HEK293 (cell line): ENCODE measurements at regions not wholly inside any gene's neighbourhood (a gene's known extent, or its start where the extent isn't known, plus 50 kb on each side); places are given as distances from the start of the nearest gene placed in this dataset.

Source experiments
- CTCF ChIA-PET: fragments of 350-600 bp; formaldehyde crosslinking; extraction: SDS; loops from one replicate; lab custom pipeline; 2021; ENCODE audit warnings: antibody characterized with exemption; lab: Yijun Ruan, JAX
- POLR2A ChIA-PET: fragments of 300-600 bp; formaldehyde crosslinking; extraction: SDS; loops from one replicate; lab custom pipeline; 2020; ENCODE audit warnings: antibody characterized with exemption, inconsistent platforms; lab: Yijun Ruan, JAX
- H3K27ac ChIP-seq: fragments of 200-500 bp; sonication (Bioruptor generic); 2 replicates; pipeline ENCODE4 v1.5.1; 2014; ENCODE audit warnings: low read depth, low read length, control low read depth, inconsistent platforms; ENCODE audit errors: extremely low read depth
- H3K36me3 ChIP-seq, 2 experiments: fragments of 200-500 bp in 1 of 2; sonication (Bioruptor generic) in 1 of 2; 1 replicate in 1 of 2; 2 replicates in 1 of 2; pipeline ENCODE4 v1.5.1; 2014 to 2017; ENCODE audit warnings: inconsistent platforms in 2 of 2, low read length in 2 of 2; ENCODE audit not compliant: control insufficient read depth in 2 of 2, insufficient read depth in 1 of 2
- H3K4me1 ChIP-seq: fragments of 200-500 bp; sonication (Bioruptor generic); 2 replicates; pipeline ENCODE4 v1.5.1; 2014; ENCODE audit warnings: mild to moderate bottlenecking, low read length, inconsistent platforms; ENCODE audit not compliant: control insufficient read depth, insufficient read depth
- H3K4me3 ChIP-seq: 2 replicates; pipeline ENCODE4 v1.5.1; 2011; ENCODE audit warnings: low read depth, mild to moderate bottlenecking, control low read depth, low read length, moderate library complexity
- H3K9me3 ChIP-seq: fragments of 200-500 bp; sonication (Bioruptor generic); 2 replicates; pipeline ENCODE4 v1.5.1; 2014; ENCODE audit warnings: low read depth, low read length, inconsistent platforms; ENCODE audit not compliant: control insufficient read depth, insufficient read depth
- BCL11A ChIP-seq: fragments of 450-650 bp; formaldehyde crosslinking; IDR thresholded peaks from 2 replicates; pipeline ENCODE4 v1.5.1; 2016; ENCODE audit warnings: low read depth, missing biosample characterization, missing genetic modification characterization
- CTCF ChIP-seq: fragments of 450-650 bp; formaldehyde crosslinking; IDR thresholded peaks from 2 replicates; pipeline ENCODE4 v1.5.1; 2016; ENCODE audit warnings: missing biosample characterization, missing genetic modification characterization
- GFI1B ChIP-seq: fragments of 450-650 bp; formaldehyde crosslinking; IDR thresholded peaks from 2 replicates; pipeline ENCODE4 v1.5.1; 2016; ENCODE audit warnings: missing biosample characterization, missing genetic modification characterization
- GLI4 ChIP-seq: fragments of 450-650 bp; formaldehyde crosslinking; IDR thresholded peaks from 2 replicates; pipeline ENCODE4 v1.5.1; 2016; ENCODE audit warnings: missing biosample characterization, missing genetic modification characterization
- GLIS1 ChIP-seq: fragments of 450-650 bp; formaldehyde crosslinking; IDR thresholded peaks from 2 replicates; pipeline ENCODE4 v1.5.1; 2016; ENCODE audit warnings: missing biosample characterization, missing genetic modification characterization
- HOXD13 ChIP-seq: sonication (generic); formaldehyde crosslinking; IDR thresholded peaks from 2 replicates; pipeline ENCODE4 v1.8.0; 2022; ENCODE audit warnings: missing genetic modification reagents, borderline replicate concordance
- OVOL3 ChIP-seq: fragments of 450-650 bp; formaldehyde crosslinking; IDR thresholded peaks from 2 replicates; pipeline ENCODE4 v1.5.1; 2016; ENCODE audit warnings: missing biosample characterization, missing genetic modification characterization
- PRDM1 ChIP-seq: fragments of 450-650 bp; formaldehyde crosslinking; IDR thresholded peaks from 2 replicates; pipeline ENCODE4; 2016; ENCODE audit warnings: missing biosample characterization, missing genetic modification characterization
- ZBTB11 ChIP-seq: fragments of 450-650 bp; formaldehyde crosslinking; conservative IDR thresholded peaks from 2 replicates; pipeline ENCODE4 v1.5.1; 2016; ENCODE audit warnings: low read depth, missing biosample characterization, missing genetic modification characterization
- ZEB2 ChIP-seq: fragments of 450-650 bp; formaldehyde crosslinking; IDR thresholded peaks from 2 replicates; pipeline ENCODE4 v1.5.1; 2016; ENCODE audit warnings: missing biosample characterization, missing genetic modification characterization
- ZFP37 ChIP-seq: fragments of 450-650 bp; formaldehyde crosslinking; IDR thresholded peaks from 2 replicates; pipeline ENCODE4 v1.5.1; 2016; ENCODE audit warnings: missing biosample characterization, missing genetic modification characterization
- ZNF112 ChIP-seq: fragments of 450-650 bp; formaldehyde crosslinking; IDR thresholded peaks from 2 replicates; pipeline ENCODE4 v1.5.0; 2017; ENCODE audit warnings: missing biosample characterization, missing genetic modification characterization
- ZNF114 ChIP-seq: fragments of 450-650 bp; formaldehyde crosslinking; IDR thresholded peaks from 2 replicates; pipeline ENCODE4 v1.5.0; 2017; ENCODE audit warnings: missing biosample characterization, missing genetic modification characterization
- ZNF146 ChIP-seq: fragments of 450-650 bp; formaldehyde crosslinking; IDR thresholded peaks from 2 replicates; pipeline ENCODE4 v1.5.1; 2016; ENCODE audit warnings: missing biosample characterization, missing genetic modification characterization
- ZNF175 ChIP-seq: fragments of 450-650 bp; formaldehyde crosslinking; IDR thresholded peaks from 2 replicates; pipeline ENCODE4 v1.5.1; 2016; ENCODE audit warnings: missing biosample characterization, missing genetic modification characterization
- ZNF18 ChIP-seq: fragments of 450-650 bp; formaldehyde crosslinking; IDR thresholded peaks from 2 replicates; pipeline ENCODE4 v1.5.1; 2016; ENCODE audit warnings: missing biosample characterization, missing genetic modification characterization
- ZNF23 ChIP-seq: fragments of 450-650 bp; formaldehyde crosslinking; IDR thresholded peaks from 2 replicates; pipeline ENCODE4 v1.5.1; 2016; ENCODE audit warnings: missing biosample characterization, missing genetic modification characterization, borderline replicate concordance
- ZNF248 ChIP-seq: fragments of 450-650 bp; formaldehyde crosslinking; IDR thresholded peaks from 2 replicates; pipeline ENCODE4 v1.5.1; 2017; ENCODE audit warnings: missing biosample characterization, missing genetic modification characterization
- ZNF292 ChIP-seq: fragments of 450-650 bp; formaldehyde crosslinking; IDR thresholded peaks from 2 replicates; pipeline ENCODE4 v1.5.1; 2016; ENCODE audit warnings: low read depth, missing biosample characterization, missing genetic modification characterization, borderline replicate concordance
- ZNF366 ChIP-seq: fragments of 450-650 bp; formaldehyde crosslinking; conservative IDR thresholded peaks from 2 replicates; pipeline ENCODE4 v1.5.1; 2016; ENCODE audit warnings: missing biosample characterization, missing genetic modification characterization
- ZNF433 ChIP-seq: fragments of 450-650 bp; formaldehyde crosslinking; IDR thresholded peaks from 2 replicates; pipeline ENCODE4 v1.5.1; 2016; ENCODE audit warnings: missing biosample characterization, missing genetic modification characterization, low read depth
- ZNF449 ChIP-seq: fragments of 450-650 bp; formaldehyde crosslinking; IDR thresholded peaks from 2 replicates; pipeline ENCODE4 v1.5.1; 2017; ENCODE audit warnings: missing biosample characterization, mild to moderate bottlenecking, missing genetic modification characterization, moderate library complexity
- ZNF514 ChIP-seq: fragments of 450-650 bp; formaldehyde crosslinking; IDR thresholded peaks from 2 replicates; pipeline ENCODE4 v1.5.1; 2016; ENCODE audit warnings: missing biosample characterization, missing genetic modification characterization
- ZNF530 ChIP-seq: fragments of 450-650 bp; formaldehyde crosslinking; IDR thresholded peaks from 2 replicates; pipeline ENCODE4 v1.5.1; 2016; ENCODE audit warnings: low read depth, missing biosample characterization, missing genetic modification characterization
- ZNF596 ChIP-seq: fragments of 450-650 bp; IDR thresholded peaks from 2 replicates; pipeline ENCODE4 v1.5.0; 2018; ENCODE audit warnings: missing biosample characterization, mild to moderate bottlenecking, missing genetic modification characterization, moderate library complexity
- ZNF701 ChIP-seq: fragments of 450-650 bp; formaldehyde crosslinking; IDR thresholded peaks from 2 replicates; pipeline ENCODE4 v1.5.1; 2016; ENCODE audit warnings: missing biosample characterization, missing genetic modification characterization

- H3K27ac ChIP-seq, result no peak overlapping the region
- CTCF ChIA-PET, result no interaction called here
- H3K4me3 ChIP-seq, result no peak overlapping the region
- H3K9me3 ChIP-seq, result no peaks in the 10 kb centered on the region
- H3K4me1 ChIP-seq, result no peaks in the 10 kb centered on the region
- no peaks in the 10 kb centered on the region for H3K36me3 ChIP-seq
- POLR2A ChIA-PET, result no interaction called here
- TF ChIP-seq ZNF292 (tag by site-specific recombination), result no peak
- no peak for TF ChIP-seq ZNF18 (tag by site-specific recombination)
- no peak for TF ChIP-seq ZNF146 (tag by site-specific recombination)
- TF ChIP-seq HOXD13, result no peak
- no peak for TF ChIP-seq OVOL3 (tag by site-specific recombination)
- TF ChIP-seq PRDM1, result no peak
- no peak for TF ChIP-seq ZNF701 (tag by site-specific recombination)
- TF ChIP-seq ZNF514, result no peak
- no peak for TF ChIP-seq ZNF114 (tag by site-specific recombination)
- no peak for TF ChIP-seq ZNF175 (tag by site-specific recombination)
- TF ChIP-seq ZEB2, result no peak
Observed at GRCh38 chr11:38547462-38547861, 1949.4 kb upstream of the RAG2 start.

GRCh38 chr11:38543986-38544385, 1946.0 kb upstream of the RAG2 start:
- CTCF ChIA-PET, result no interaction called here

More at GRCh38 chr11:38543986-38544385, 1946.0 kb upstream of the RAG2 start:
- Histone ChIP-seq H3K27ac (no peak overlapping the region), H3K4me3 (no peak overlapping the region), H3K36me3 (no peaks in the 10 kb centered on the region), H3K4me1 (no peaks in the 10 kb centered on the region), H3K9me3 (no peaks in the 10 kb centered on the region)
- TF ChIP-seq ZNF146 (tag by site-specific recombination) (no peak), ZNF23 (tag by site-specific recombination) (no peak), ZFP37 (tag by site-specific recombination) (no peak), BCL11A (tag by site-specific recombination) (no peak), ZNF449 (tag by site-specific recombination) (no peak), ZNF248 (no peak), ZNF366 (no peak), ZEB2 (no peak), ZNF530 (no peak), ZBTB11 (tag by site-specific recombination) (no peak), ZNF596 (tag by site-specific recombination) (no peak), GLIS1 (tag by site-specific recombination) (no peak), GFI1B (tag by site-specific recombination) (no peak), ZNF112 (tag by site-specific recombination) (no peak), CTCF (no peak), GLI4 (tag by site-specific recombination) (no peak), ZNF433 (tag by site-specific recombination) (no peak)
- POLR2A ChIA-PET, result no interaction called here
